Cardiac muscle cell (in vitro differentiated cells and primary cell): ENCODE measurements at regions not wholly inside any gene's neighbourhood (a gene's known extent, or its start where the extent isn't known, plus 50 kb on each side); places are given as distances from the start of the nearest gene placed in this dataset.

Source experiments
- DNase-seq, 2 donors: peaks; one replicate each; pipeline versions ENCODE4 v3.0.0 to v3.0.0-alpha.2; 2010 to 2017; ENCODE audit warnings: low read depth in 1 of 2, low spot score in 1 of 2
- H3K27ac ChIP-seq: fragments of 200-600 bp; sonication (generic); 2 replicates; pipeline ENCODE4 v1.5.1; 2016
- H3K27me3 ChIP-seq: fragments of 200-600 bp; sonication (generic); 2 replicates; pipeline ENCODE4 v1.6.0; 2016; ENCODE audit warnings: control low read depth
- H3K36me3 ChIP-seq: fragments of 200-600 bp; sonication (generic); 2 replicates; pipeline ENCODE4 v1.5.1; 2016; ENCODE audit warnings: control low read depth
- H3K4me1 ChIP-seq: fragments of 200-600 bp; sonication (generic); 2 replicates; pipeline ENCODE4 v1.8.1; 2017; ENCODE audit warnings: low read depth, mild to moderate bottlenecking, mixed run types
- H3K4me3 ChIP-seq: fragments of 200-600 bp; sonication (generic); 2 replicates; pipeline ENCODE4 v1.5.1; 2016; ENCODE audit warnings: mild to moderate bottlenecking
- H3K9me3 ChIP-seq: fragments of 200-600 bp; sonication (generic); 2 replicates; pipeline ENCODE4 v1.5.1; 2017; ENCODE audit warnings: low read depth, mild to moderate bottlenecking, control low read depth
- TF ChIP-seq, protein P1 (sequence below): IDR thresholded peaks from 2 replicates; pipeline ENCODE4 v1.5.1; 2012; ENCODE audit warnings: low read depth, mild to moderate bottlenecking, low read length

DNA sequence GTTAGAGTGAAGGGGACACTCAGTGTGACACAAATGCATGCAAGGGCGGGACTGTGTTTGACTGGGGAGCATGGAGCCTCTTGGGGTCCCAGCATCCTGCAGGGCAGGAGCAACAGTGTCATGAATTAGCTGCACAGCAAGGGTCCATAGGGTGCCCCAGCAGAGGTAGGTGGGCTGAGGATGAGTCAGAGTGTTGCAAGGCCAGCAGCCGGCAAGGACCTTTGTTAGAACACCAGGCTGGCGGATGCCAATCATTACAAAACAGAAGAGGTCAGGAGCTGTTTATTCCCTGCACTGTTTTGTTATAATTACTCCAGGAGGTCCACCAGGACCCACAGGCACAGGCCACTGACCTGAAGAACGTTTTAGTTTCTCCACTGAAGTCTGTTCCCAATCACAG, 362.2 kb upstream of the DUSP10 start:
- Histone ChIP-seq H3K27me3 (no peaks in the 10 kb centered on the region), H3K36me3 (no peaks in the 10 kb centered on the region), H3K4me3 (no peak overlapping the region), H3K9me3 (no peaks in the 10 kb centered on the region), H3K27ac (no peak overlapping the region), H3K4me1 (peaks cover 36% of the 10 kb centered on the region)
- no peak for DNase-seq
- TF ChIP-seq, protein P1, sequence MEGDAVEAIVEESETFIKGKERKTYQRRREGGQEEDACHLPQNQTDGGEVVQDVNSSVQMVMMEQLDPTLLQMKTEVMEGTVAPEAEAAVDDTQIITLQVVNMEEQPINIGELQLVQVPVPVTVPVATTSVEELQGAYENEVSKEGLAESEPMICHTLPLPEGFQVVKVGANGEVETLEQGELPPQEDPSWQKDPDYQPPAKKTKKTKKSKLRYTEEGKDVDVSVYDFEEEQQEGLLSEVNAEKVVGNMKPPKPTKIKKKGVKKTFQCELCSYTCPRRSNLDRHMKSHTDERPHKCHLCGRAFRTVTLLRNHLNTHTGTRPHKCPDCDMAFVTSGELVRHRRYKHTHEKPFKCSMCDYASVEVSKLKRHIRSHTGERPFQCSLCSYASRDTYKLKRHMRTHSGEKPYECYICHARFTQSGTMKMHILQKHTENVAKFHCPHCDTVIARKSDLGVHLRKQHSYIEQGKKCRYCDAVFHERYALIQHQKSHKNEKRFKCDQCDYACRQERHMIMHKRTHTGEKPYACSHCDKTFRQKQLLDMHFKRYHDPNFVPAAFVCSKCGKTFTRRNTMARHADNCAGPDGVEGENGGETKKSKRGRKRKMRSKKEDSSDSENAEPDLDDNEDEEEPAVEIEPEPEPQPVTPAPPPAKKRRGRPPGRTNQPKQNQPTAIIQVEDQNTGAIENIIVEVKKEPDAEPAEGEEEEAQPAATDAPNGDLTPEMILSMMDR, result no peak

DNA sequence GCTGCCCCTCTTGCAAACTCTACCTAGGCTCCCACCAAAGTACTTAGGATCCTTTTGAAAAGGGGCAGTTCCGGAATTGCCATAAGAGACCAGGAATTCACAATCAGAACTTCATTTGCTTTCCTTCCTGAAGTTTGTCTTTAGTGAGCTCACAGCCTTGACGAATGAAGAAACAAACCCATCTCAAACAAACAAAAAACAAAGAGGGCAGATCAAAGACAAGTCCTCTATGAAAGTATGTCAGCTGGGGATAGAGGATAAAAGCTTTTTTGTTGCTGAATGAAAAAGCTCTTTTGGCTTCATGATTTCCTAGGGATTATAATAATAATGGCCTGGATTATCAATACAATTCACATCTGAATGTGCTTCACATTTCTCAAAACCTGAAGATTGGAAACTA, 357.9 kb upstream of the DUSP10 start:
- TF ChIP-seq, protein P1, result no peak
- Histone ChIP-seq H3K4me3 (no peak overlapping the region), H3K4me1 (peaks cover 12% of the 10 kb centered on the region), H3K27ac (no peak overlapping the region), H3K9me3 (no peaks in the 10 kb centered on the region), H3K36me3 (no peaks in the 10 kb centered on the region), H3K27me3 (no peaks in the 10 kb centered on the region)
- DNase-seq, result no peak

DNA sequence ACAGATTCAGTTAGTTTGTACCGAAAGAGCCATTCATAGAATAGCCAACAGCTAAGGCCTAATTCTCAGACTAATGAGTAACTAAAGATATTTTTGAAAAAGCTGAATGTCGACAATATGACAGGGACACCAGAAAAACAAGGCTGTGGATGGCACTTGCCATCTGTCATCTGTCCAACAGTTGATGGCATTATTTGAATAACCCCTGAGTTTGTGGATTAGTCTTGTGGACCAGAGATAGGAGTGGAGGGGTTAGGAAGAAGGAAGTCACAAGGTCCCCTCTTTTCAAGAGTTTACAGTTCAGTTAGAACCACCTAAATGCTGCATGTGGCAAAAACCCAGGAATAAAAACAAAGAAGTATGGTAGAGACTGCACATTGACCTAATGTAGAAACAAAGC, 356.5 kb upstream of the DUSP10 start:
- DNase-seq, result no peak
- no peaks in the 10 kb centered on the region for H3K27me3 ChIP-seq
- peaks cover 4% of the 10 kb centered on the region for H3K4me1 ChIP-seq
- H3K4me3 ChIP-seq, result no peak overlapping the region
- no peak overlapping the region for H3K27ac ChIP-seq
- H3K36me3 ChIP-seq, result no peaks in the 10 kb centered on the region
- TF ChIP-seq, protein P1, result no peak
- no peaks in the 10 kb centered on the region for H3K9me3 ChIP-seq

DNA sequence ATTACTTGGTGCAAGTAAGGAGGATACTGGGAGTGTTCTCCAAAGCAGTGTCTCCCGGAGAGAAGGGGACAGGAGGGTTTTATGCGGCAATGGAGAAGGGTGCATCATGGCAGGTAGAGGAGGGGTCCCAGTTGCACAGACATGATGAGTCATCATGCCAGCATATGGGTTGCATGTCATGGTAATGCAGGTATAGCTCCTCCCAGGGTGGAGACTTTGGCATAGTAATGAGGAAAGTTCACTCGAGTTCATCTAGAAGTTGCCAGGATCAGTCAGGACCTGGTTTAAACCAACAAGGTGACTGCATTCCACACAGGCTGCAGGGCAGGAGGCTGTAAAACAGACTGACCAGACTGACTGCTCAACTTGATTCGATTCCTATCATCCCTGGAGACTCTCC, 355.7 kb upstream of the DUSP10 start:
- Histone ChIP-seq H3K4me1 (peaks cover 4% of the 10 kb centered on the region), H3K27me3 (no peaks in the 10 kb centered on the region), H3K4me3 (no peak overlapping the region), H3K36me3 (no peaks in the 10 kb centered on the region), H3K9me3 (no peaks in the 10 kb centered on the region), H3K27ac (no peak overlapping the region)
- DNase-seq, result no peak
- TF ChIP-seq, protein P1, result no peak

DNA sequence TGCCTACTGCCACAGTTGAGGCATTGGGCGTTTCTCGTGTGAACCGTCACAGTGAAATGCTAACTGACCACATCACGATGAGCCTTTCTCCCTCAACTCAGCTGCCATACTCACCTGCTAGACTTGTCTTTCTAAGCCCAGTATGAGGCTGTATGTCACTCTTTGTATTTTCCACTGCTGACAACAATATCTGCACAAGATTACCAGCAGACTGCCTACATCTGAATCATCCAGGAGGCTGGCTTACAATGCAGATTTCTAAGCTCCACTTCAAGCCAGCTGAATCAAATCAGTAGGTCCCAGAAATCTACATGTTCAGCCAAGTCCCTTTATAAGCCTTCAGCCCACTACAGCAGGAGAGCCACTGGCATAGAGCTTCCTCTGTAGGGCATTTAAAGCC, 355.0 kb upstream of the DUSP10 start:
- no peaks in the 10 kb centered on the region for H3K9me3 ChIP-seq
- no peak overlapping the region for H3K4me3 ChIP-seq
- no peaks in the 10 kb centered on the region for H3K27me3 ChIP-seq
- DNase-seq, result peak in 1 of 2 donors; percentile 21
- no peaks in the 10 kb centered on the region for H3K36me3 ChIP-seq
- H3K4me1 ChIP-seq, result peaks cover 4% of the 10 kb centered on the region
- no peak overlapping the region for H3K27ac ChIP-seq
- TF ChIP-seq, protein P1, result no peak

DNA sequence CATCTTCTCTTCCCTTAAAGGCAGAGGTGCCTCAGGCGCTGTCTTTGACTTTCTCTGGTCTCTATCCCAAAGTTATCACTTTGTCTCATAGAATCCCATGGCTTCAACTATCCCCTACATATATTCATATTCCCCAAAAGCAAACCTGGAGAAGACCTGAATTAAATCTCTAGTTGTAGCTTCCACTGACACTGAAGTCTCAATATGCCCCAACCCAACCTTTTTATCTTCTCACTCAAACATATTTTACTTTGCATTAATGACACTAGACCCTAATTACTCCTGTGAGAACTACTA, 354.5 kb upstream of the DUSP10 start:
- H3K27ac ChIP-seq, result no peak overlapping the region
- H3K4me3 ChIP-seq, result no peak overlapping the region
- TF ChIP-seq, protein P1, result no peak
- no peaks in the 10 kb centered on the region for H3K9me3 ChIP-seq
- H3K36me3 ChIP-seq, result no peaks in the 10 kb centered on the region
- peaks cover 4% of the 10 kb centered on the region for H3K4me1 ChIP-seq
- DNase-seq, result no peak
- no peaks in the 10 kb centered on the region for H3K27me3 ChIP-seq
